Spleen (tissue), 11 donors: ENCODE measurements at regions not wholly inside any gene's neighbourhood (a gene's known extent, or its start where the extent isn't known, plus 50 kb on each side); places are given as distances from the start of the nearest gene placed in this dataset.

Experiments
- DNase-seq: peaks from one replicate; pipeline ENCODE4 v3.0.0-alpha.2; 2020
- H3K27ac ChIP-seq, 8 donors: fragments of 200-600 bp; sonication (generic) in 7 of 8; 1 replicate in 4 of 8; 2 replicates in 4 of 8; pipeline versions ENCODE4 v1.5.0 to v1.8.0; 2016 to 2021; ENCODE audit warnings: inconsistent platforms in 4 of 8, mild to moderate bottlenecking in 4 of 8, moderate library complexity in 1 of 8
- H3K27me3 ChIP-seq, 7 donors: fragments of 200-600 bp; sonication (generic) in 6 of 7; replicated peaks in 1 of 7; 1 replicate in 4 of 7; 2 replicates in 3 of 7; pipeline versions ENCODE4 v1.5.0 to v1.8.0; 2016 to 2021; ENCODE audit warnings: inconsistent platforms in 3 of 7, mild to moderate bottlenecking in 1 of 7
- H3K36me3 ChIP-seq, 6 donors: fragments of 200-600 bp; sonication (generic) in 5 of 6; 1 replicate in 4 of 6; 2 replicates in 2 of 6; pipeline versions ENCODE4 v1.5.0 to v1.8.0; 2016 to 2021; ENCODE audit warnings: inconsistent platforms in 2 of 6
- H3K4me1 ChIP-seq, 6 donors: fragments of 200-600 bp; sonication (generic) in 5 of 6; 1 replicate in 3 of 6; 2 replicates in 3 of 6; pipeline versions ENCODE4 v1.5.0 to v1.8.0; 2016 to 2021; ENCODE audit warnings: inconsistent platforms in 3 of 6
- H3K4me3 ChIP-seq, 8 donors: fragments of 200-600 bp; sonication (generic) in 7 of 8; 1 replicate in 4 of 8; 2 replicates in 4 of 8; pipeline versions ENCODE4 v1.5.0 to v1.8.0; 2016 to 2021; ENCODE audit warnings: inconsistent platforms in 4 of 8, mild to moderate bottlenecking in 4 of 8, moderate library complexity in 2 of 8
- H3K9me3 ChIP-seq, 8 donors: fragments of 200-600 bp; sonication (generic) in 7 of 8; 1 replicate in 4 of 8; 2 replicates in 4 of 8; pipeline versions ENCODE4 v1.5.0 to v1.8.0; 2016 to 2021; ENCODE audit warnings: inconsistent platforms in 4 of 8
- POLR2A ChIP-seq, 3 donors: fragments of 450-650 bp; IDR thresholded peaks; one replicate each; pipeline ENCODE4 v1.5.1; 2017; ENCODE audit warnings: antibody characterized with exemption in 3 of 3, mild to moderate bottlenecking in 1 of 3
- POLR2AphosphoS5 ChIP-seq, 3 donors: sonication (generic); formaldehyde crosslinking; IDR thresholded peaks; one replicate each; pipeline ENCODE4 v1.5.1; 2017; ENCODE audit warnings: antibody characterized with exemption in 3 of 3
- WGBS, 5 donors: extraction: QIAGEN DNeasy Blood & Tissue Kit in 3 of 5; methylation state at CpG; one replicate each; pipeline versions ENCODE4 v1.1.5 to v1.1.7; 2013 to 2018; 5-methylcytosine and 5-hydroxymethylcytosine counted together
- intact Hi-C: fragments of 100-400 bp; cut with DNase I; formaldehyde crosslinking; loops from one replicate; pipeline ENCODE4 v1.15.0; 2023; ENCODE audit warnings: low total_unique reads
- TF ChIP-seq, protein P1 (sequence below), 11 experiments: fragments of 200-600 bp in 7 of 11; fragments of 450-650 bp in 4 of 11; sonication (generic) in 4 of 11; IDR thresholded peaks in 8 of 11; conservative IDR thresholded peaks in 3 of 11; 1 replicate in 7 of 11; 2 replicates in 4 of 11; pipeline versions ENCODE4 v1.4.0 to v1.8.0; 2016 to 2021; ENCODE audit warnings: antibody characterized with exemption in 11 of 11, inconsistent platforms in 4 of 11, mild to moderate bottlenecking in 1 of 11
- donor health status: healthy with polysubstance abuse.
- donor health status: DM: no; HTN: no; CAD: no; lungs with moderate emphysema.
- donor health status: DM: no; HTN: no; CAD: no.
- donor health status: Bipolar disorder and iron deficiency.
- donor health status: healthy.
- donor health status: DM: no; HTN: no; CAD: no.
- donor health status: DM: yes; HTN: yes; CAD: no.

DNA sequence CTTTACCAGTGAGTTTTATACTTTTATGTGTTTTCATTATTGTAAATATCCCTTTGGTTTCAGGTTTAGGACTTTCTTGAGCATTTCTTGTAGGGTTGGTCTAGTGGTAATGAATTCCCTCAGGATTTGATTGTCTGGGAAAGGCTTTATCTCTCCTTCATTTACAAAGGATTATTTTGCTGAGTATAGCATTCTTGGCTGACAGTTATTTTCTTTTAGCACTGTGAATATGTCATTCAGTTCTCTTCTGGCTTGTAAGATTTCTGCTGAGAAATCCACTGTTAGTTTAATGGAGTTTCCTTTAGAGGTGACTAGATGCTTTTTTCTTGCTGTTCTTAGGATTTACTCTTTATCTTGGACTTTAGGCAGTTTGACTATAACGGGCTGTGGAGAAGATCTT lies 373.9 kb downstream of the TSN start:
- 85 to 97% (median 90%) methylated on average over 1 of the region's 1 CpG for WGBS, 5 donors
- TF ChIP-seq, protein P1, sequence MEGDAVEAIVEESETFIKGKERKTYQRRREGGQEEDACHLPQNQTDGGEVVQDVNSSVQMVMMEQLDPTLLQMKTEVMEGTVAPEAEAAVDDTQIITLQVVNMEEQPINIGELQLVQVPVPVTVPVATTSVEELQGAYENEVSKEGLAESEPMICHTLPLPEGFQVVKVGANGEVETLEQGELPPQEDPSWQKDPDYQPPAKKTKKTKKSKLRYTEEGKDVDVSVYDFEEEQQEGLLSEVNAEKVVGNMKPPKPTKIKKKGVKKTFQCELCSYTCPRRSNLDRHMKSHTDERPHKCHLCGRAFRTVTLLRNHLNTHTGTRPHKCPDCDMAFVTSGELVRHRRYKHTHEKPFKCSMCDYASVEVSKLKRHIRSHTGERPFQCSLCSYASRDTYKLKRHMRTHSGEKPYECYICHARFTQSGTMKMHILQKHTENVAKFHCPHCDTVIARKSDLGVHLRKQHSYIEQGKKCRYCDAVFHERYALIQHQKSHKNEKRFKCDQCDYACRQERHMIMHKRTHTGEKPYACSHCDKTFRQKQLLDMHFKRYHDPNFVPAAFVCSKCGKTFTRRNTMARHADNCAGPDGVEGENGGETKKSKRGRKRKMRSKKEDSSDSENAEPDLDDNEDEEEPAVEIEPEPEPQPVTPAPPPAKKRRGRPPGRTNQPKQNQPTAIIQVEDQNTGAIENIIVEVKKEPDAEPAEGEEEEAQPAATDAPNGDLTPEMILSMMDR (IDR thresholded peaks at IDR 0.05 in 8 of 11, conservative IDR thresholded peaks at IDR 0.05 in 3 of 11), result no peak
- TF ChIP-seq POLR2AphosphoS5 (IDR thresholded peaks at IDR 0.05), result no peak
- no peak for TF ChIP-seq POLR2A (IDR thresholded peaks at IDR 0.05)
- Histone ChIP-seq H3K27me3 (peaks cover 0 to 6% (median 0%) of the 10 kb centered on the region in 7 donors), H3K4me1 (no peaks in the 10 kb centered on the region), H3K4me3 (no peak overlapping the region), H3K36me3 (no peaks in the 10 kb centered on the region), H3K27ac (no peak overlapping the region), H3K9me3 (peaks cover 18 to 74% (median 55%) of the 10 kb centered on the region in 8 donors)
- intact Hi-C loops, result no loop called here
- no peak for DNase-seq

DNA sequence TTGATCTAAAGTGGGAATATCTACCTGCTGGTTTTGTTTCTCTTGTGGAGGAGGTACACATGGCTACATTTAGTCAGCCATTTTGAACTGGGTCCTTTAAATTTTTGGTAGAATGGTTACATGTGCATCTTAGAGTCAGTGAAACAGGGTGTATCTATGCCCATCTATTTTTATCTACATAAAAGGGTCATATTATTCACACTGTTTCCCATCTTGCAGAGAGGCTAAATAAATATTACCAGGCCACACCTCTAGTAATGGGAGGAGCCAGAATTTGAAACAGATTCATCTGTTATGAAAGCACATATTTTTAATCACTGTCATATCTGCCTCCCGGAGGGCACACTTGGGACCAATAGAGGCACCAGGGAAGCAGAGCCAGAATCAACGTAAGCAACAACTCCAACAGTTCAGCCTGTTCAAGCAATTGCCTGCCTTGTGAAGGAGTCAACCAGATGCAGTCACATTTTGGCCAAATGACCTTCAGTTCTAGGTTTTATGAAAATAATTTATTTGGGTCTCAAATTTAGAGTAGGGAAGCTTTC lies 376.8 kb downstream of the TSN start:
- Histone ChIP-seq H3K4me1 (no peaks in the 10 kb centered on the region), H3K36me3 (no peaks in the 10 kb centered on the region), H3K4me3 (no peak overlapping the region), H3K9me3 (peaks cover 15 to 47% (median 41%) of the 10 kb centered on the region in 8 donors), H3K27ac (no peak overlapping the region), H3K27me3 (peaks cover 0 to 6% (median 0%) of the 10 kb centered on the region in 7 donors)
- DNase-seq, result no peak
- intact Hi-C loops, result no loop called here
- TF ChIP-seq POLR2AphosphoS5 (IDR thresholded peaks at IDR 0.05) (no peak), POLR2A (IDR thresholded peaks at IDR 0.05) (no peak)
- TF ChIP-seq, protein P1 (IDR thresholded peaks at IDR 0.05 in 8 of 11, conservative IDR thresholded peaks at IDR 0.05 in 3 of 11), result no peak
- 43 to 91% (median 88%) methylated on average over 2 of the region's 2 CpGs for WGBS, 5 donors

DNA sequence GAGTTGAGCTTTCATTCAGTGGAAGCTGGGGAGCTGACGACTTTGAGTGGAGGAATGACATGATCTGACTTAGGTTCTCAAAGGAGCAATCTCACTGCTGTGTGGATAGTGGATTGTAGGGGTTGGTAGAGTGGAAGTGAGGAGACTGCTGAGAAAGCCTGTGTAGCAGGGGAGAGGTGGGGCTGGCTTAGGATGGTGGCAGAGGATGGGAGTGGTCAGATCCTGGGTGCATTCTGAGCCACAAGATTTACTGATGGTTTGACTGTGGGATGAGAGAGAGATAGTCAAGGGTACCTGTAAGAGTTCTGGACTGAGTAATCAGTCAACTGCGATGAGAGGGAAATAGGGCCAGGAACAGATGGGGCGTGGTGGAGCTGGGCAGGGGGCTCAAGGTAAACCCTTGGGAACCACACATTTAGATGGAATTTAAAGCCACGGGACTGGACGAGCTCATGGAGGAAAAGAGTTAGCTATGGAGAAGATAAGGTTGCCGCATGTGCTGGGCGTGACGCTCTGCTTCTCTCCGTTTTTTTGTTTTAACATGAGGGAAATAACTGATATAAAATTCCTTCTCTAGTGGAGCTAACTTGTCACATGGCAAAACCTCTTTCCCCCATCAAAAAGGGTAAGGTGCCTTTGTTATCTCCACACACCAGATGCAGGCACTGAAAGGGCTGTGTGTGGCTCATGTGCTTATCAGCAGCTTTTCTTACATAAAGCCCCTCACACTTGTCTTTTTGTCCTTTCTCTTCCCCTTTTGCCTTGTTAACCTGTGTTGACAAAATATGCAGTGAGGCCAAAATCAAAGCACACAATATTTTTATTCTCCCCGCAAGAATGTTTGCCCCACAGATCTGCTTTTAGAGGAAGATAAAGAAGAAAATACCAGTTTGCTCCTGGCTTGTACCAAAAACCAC lies 379.8 kb downstream of the TSN start:
- DNase-seq, result no peak
- Histone ChIP-seq H3K9me3 (peaks cover 0 to 17% (median 13%) of the 10 kb centered on the region in 8 donors), H3K27ac (no peak overlapping the region), H3K4me1 (no peaks in the 10 kb centered on the region), H3K36me3 (no peaks in the 10 kb centered on the region), H3K4me3 (no peak overlapping the region), H3K27me3 (peaks cover 0 to 6% (median 0%) of the 10 kb centered on the region in 7 donors)
- no peak for TF ChIP-seq POLR2A (IDR thresholded peaks at IDR 0.05)
- TF ChIP-seq POLR2AphosphoS5 (IDR thresholded peaks at IDR 0.05), result no peak
- TF ChIP-seq, protein P1 (IDR thresholded peaks at IDR 0.05 in 8 of 11, conservative IDR thresholded peaks at IDR 0.05 in 3 of 11), result no peak
- WGBS, 5 donors, result 34 to 64% (median 38%) methylated on average over 10 of the region's 10 CpGs
- intact Hi-C loops, result no loop called here

DNA sequence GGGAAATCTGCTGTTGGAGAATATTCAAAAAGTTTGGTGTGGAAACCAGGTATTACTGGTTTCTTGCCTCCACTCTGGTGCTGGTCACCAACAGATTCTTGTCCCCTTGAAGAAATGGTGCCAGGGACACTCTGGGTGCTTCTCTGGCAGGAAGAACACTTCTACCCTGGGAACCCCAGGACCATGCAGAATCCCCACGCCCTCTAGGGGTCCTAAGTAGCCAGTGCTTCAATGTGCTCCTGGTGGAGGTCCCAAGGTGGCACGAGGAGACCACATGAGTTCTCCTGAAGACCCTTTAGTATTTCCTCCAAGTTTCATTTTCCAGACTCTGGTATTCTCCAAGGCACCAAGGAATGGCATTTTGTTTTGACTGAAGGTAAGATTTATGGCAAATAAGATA lies 380.6 kb downstream of the TSN start:
- intact Hi-C loops, result no loop called here
- H3K4me1 ChIP-seq, result no peaks in the 10 kb centered on the region
- no peak overlapping the region for H3K4me3 ChIP-seq
- WGBS, 5 donors, result 21 to 48% (median 33%) methylated on average over 2 of the region's 2 CpGs
- peaks cover 0 to 6% (median 0%) of the 10 kb centered on the region in 7 donors for H3K27me3 ChIP-seq
- no peaks in the 10 kb centered on the region for H3K36me3 ChIP-seq
- no peak for DNase-seq
- H3K9me3 ChIP-seq, result peaks cover 0 to 9% (median 5%) of the 10 kb centered on the region in 8 donors
- TF ChIP-seq POLR2AphosphoS5 (IDR thresholded peaks at IDR 0.05) (no peak), POLR2A (IDR thresholded peaks at IDR 0.05) (no peak)
- TF ChIP-seq, protein P1 (IDR thresholded peaks at IDR 0.05 in 8 of 11, conservative IDR thresholded peaks at IDR 0.05 in 3 of 11), result no peak
- no peak overlapping the region for H3K27ac ChIP-seq
